H9 (cell line): ENCODE measurements at regions not wholly inside any gene's neighbourhood (a gene's known extent, or its start where the extent isn't known, plus 50 kb on each side); places are given as distances from the start of the nearest gene placed in this dataset.

ENCODE experiments used
- DNase-seq: peaks from one replicate; pipeline ENCODE4 v3.0.0-alpha.2; 2017
- H2AFZ ChIP-seq: one replicate; pipeline ENCODE4 v1.6.1; 2013; ENCODE audit warnings: mild to moderate bottlenecking, low read length, control low read depth, moderate library complexity
- H2AK5ac ChIP-seq: 2 replicates; pipeline ENCODE4 v1.6.1; 2013; ENCODE audit warnings: low read length, control low read depth, mixed read lengths; ENCODE audit not compliant: insufficient read length
- H2BK120ac ChIP-seq: one replicate; pipeline ENCODE4 v1.6.1; 2013; ENCODE audit warnings: low read depth, mild to moderate bottlenecking, low read length, control low read depth, inconsistent platforms; ENCODE audit not compliant: poor library complexity, severe bottlenecking
- H2BK12ac ChIP-seq: 2 replicates; pipeline ENCODE4 v1.6.1; 2013; ENCODE audit warnings: low read length, control low read depth, mixed read lengths, low read depth; ENCODE audit not compliant: insufficient read length
- H2BK15ac ChIP-seq: 2 replicates; pipeline ENCODE4 v1.6.1; 2013; ENCODE audit warnings: low read depth, low read length, control low read depth
- H2BK20ac ChIP-seq: one replicate; pipeline ENCODE4 v1.6.1; 2013; ENCODE audit warnings: low read depth, mild to moderate bottlenecking, low read length, control low read depth, inconsistent platforms; ENCODE audit not compliant: poor library complexity, severe bottlenecking
- H2BK5ac ChIP-seq: 2 replicates; pipeline ENCODE4 v1.6.1; 2013; ENCODE audit warnings: low read length, control low read depth, mixed read lengths; ENCODE audit not compliant: insufficient read length
- H3K14ac ChIP-seq: 2 replicates; pipeline ENCODE4 v1.6.1; 2013; ENCODE audit warnings: low read length, control low read depth; ENCODE audit not compliant: insufficient read depth
- H3K18ac ChIP-seq: 2 replicates; pipeline ENCODE4 v1.6.1; 2013; ENCODE audit warnings: low read depth, mild to moderate bottlenecking, mixed read lengths, low read length, control low read depth; ENCODE audit not compliant: insufficient read length
- H3K23ac ChIP-seq: 2 replicates; pipeline ENCODE4 v1.6.1; 2013; ENCODE audit warnings: low read length, control low read depth, mixed read lengths, low read depth; ENCODE audit not compliant: insufficient read length
- H3K23me2 ChIP-seq: 2 replicates; pipeline ENCODE4 v1.6.1; 2013; ENCODE audit warnings: low read depth, mild to moderate bottlenecking, mixed read lengths, low read length, control low read depth; ENCODE audit not compliant: insufficient read length, poor library complexity, severe bottlenecking
- H3K27ac ChIP-seq: 2 replicates; pipeline ENCODE4 v1.5.1; 2013; ENCODE audit warnings: low read length, control low read depth, mixed read lengths, low read depth; ENCODE audit not compliant: insufficient read length
- H3K27me3 ChIP-seq: 2 replicates; pipeline ENCODE4 v1.6.1; 2013; ENCODE audit warnings: low read length, control low read depth, inconsistent platforms; ENCODE audit not compliant: insufficient read depth
- H3K4ac ChIP-seq: 2 replicates; pipeline ENCODE4 v1.6.1; 2013; ENCODE audit warnings: low read depth, mild to moderate bottlenecking, control low read depth, inconsistent platforms, low read length, moderate library complexity
- H3K4me1 ChIP-seq: 2 replicates; pipeline ENCODE4 v1.6.1; 2013; ENCODE audit warnings: low read length, control low read depth, inconsistent platforms; ENCODE audit not compliant: insufficient read depth
- H3K4me2 ChIP-seq: 2 replicates; pipeline ENCODE4 v1.6.1; 2013; ENCODE audit warnings: low read length, control low read depth, mixed read lengths; ENCODE audit not compliant: insufficient read length, insufficient read depth
- H3K56ac ChIP-seq: 2 replicates; pipeline ENCODE4 v1.6.1; 2013; ENCODE audit warnings: low read depth, mild to moderate bottlenecking, mixed read lengths, low read length, control low read depth; ENCODE audit not compliant: insufficient read length
- H3K79me1 ChIP-seq: 2 replicates; pipeline ENCODE4 v1.6.1; 2013; ENCODE audit warnings: low read depth, mild to moderate bottlenecking, moderate library complexity, low read length, control low read depth, inconsistent platforms; ENCODE audit not compliant: insufficient read depth, poor library complexity, severe bottlenecking
- H3K79me2 ChIP-seq: 2 replicates; pipeline ENCODE4 v1.6.1; 2013; ENCODE audit warnings: low read length, control low read depth, inconsistent platforms; ENCODE audit not compliant: insufficient read depth
- H3K9ac ChIP-seq: 2 replicates; pipeline ENCODE4 v1.6.1; 2013; ENCODE audit warnings: low read length, control low read depth, mixed read lengths; ENCODE audit not compliant: insufficient read length; ENCODE audit errors: extremely low read depth
- H3K9me3 ChIP-seq: one replicate; pipeline ENCODE4 v1.6.1; 2013; ENCODE audit warnings: low read depth, low read length, inconsistent platforms; ENCODE audit not compliant: control insufficient read depth
- H3T11ph ChIP-seq: one replicate; pipeline ENCODE4 v1.6.1; 2013; ENCODE audit warnings: mild to moderate bottlenecking, low read length, control low read depth, inconsistent platforms
- H4K20me1 ChIP-seq: one replicate; pipeline ENCODE4 v1.6.1; 2013; ENCODE audit not compliant: control insufficient read depth, insufficient read length, insufficient read depth
- H4K5ac ChIP-seq: 2 replicates; pipeline ENCODE4 v1.6.1; 2013; ENCODE audit warnings: low read depth, mild to moderate bottlenecking, mixed read lengths, low read length, control low read depth; ENCODE audit not compliant: insufficient read length
- H4K8ac ChIP-seq: replicated peaks from 2 replicates; pipeline ENCODE4 v1.6.1; 2013; ENCODE audit warnings: low read length, control low read depth, mixed read lengths, low read depth; ENCODE audit not compliant: insufficient read length
- H4K91ac ChIP-seq: 2 replicates; pipeline ENCODE4 v1.6.1; 2013; ENCODE audit warnings: low read depth, mild to moderate bottlenecking, moderate library complexity, mixed read lengths, low read length, control low read depth; ENCODE audit not compliant: insufficient read length
- H3K27ac Mint-ChIP-seq, 3 experiments: 2 replicates in 2 of 3; 3 replicates in 1 of 3; pipeline ENCODE4 v1.8.0; 2020 to 2021; ENCODE audit warnings: mixed read lengths in 3 of 3, mild to moderate bottlenecking in 1 of 3, moderate library complexity in 1 of 3
- H3K27me3 Mint-ChIP-seq: 2 replicates; pipeline ENCODE4 v1.8.0; 2021; ENCODE audit warnings: low read depth, mild to moderate bottlenecking, moderate library complexity, mixed read lengths
- H3K36me3 Mint-ChIP-seq, 3 experiments: 2 replicates in 2 of 3; 3 replicates in 1 of 3; pipeline ENCODE4 v1.8.0; 2020 to 2021; ENCODE audit warnings: low read depth in 3 of 3, mixed read lengths in 3 of 3; ENCODE audit not compliant: insufficient read depth in 1 of 3
- H3K4me1 Mint-ChIP-seq, 2 experiments: 2 replicates each; pipeline ENCODE4 v1.8.0; 2020; ENCODE audit warnings: mixed read lengths in 2 of 2
- H3K4me3 Mint-ChIP-seq, 2 experiments: 2 replicates in 1 of 2; 3 replicates in 1 of 2; pipeline ENCODE4 v1.8.0; 2020 to 2021; ENCODE audit warnings: mild to moderate bottlenecking in 2 of 2, mixed read lengths in 2 of 2, moderate library complexity in 1 of 2
- H3K9me3 Mint-ChIP-seq, 2 experiments: 2 replicates in 1 of 2; 3 replicates in 1 of 2; pipeline ENCODE4 v1.8.0; 2020; ENCODE audit warnings: mild to moderate bottlenecking in 2 of 2, mixed read lengths in 2 of 2, moderate library complexity in 1 of 2
- CTCF ChIP-seq: fragments of 200-600 bp; sonication (generic); conservative IDR thresholded peaks from 3 replicates; pipeline ENCODE4 v1.8.0; 2021; ENCODE audit warnings: antibody characterized with exemption, mild to moderate bottlenecking
- WGBS: extraction: QIAGEN DNeasy Blood & Tissue Kit; methylation state at CpG from one replicate; pipeline ENCODE4 v1.1.7; 2013; ENCODE audit warnings: missing lambda C conversion rate, low lambda C conversion rate, mixed read lengths; ENCODE audit not compliant: insufficient read length; ENCODE audit errors: extremely low coverage; 5-methylcytosine and 5-hydroxymethylcytosine counted together

GRCh38 chr6:150767161-150767560 lies 98.3 kb upstream of the MTHFD1L start:
- no peaks in the 10 kb centered on the region for H3K79me2 ChIP-seq
- no peaks in the 10 kb centered on the region; the same call in 1 of the 2 replicates for H3K4me1 ChIP-seq
- H3K23me2 ChIP-seq, result no peaks in the 10 kb centered on the region
- no peaks in the 10 kb centered on the region for H3K79me1 ChIP-seq
- no peak overlapping the region for H4K8ac ChIP-seq
- H3K56ac ChIP-seq, result no peak overlapping the region
- H3K27me3 Mint-ChIP-seq, result no peaks in the 10 kb centered on the region; the same call in 1 of the 2 replicates
- no peak overlapping the region for H3T11ph ChIP-seq
- H4K5ac ChIP-seq, result no peak overlapping the region
- H3K27ac ChIP-seq, result no peak overlapping the region
- no peak overlapping the region for H3K27ac Mint-ChIP-seq
- H3K14ac ChIP-seq, result no peak overlapping the region
- no peak overlapping the region for H3K4ac ChIP-seq
- H3K4me3 Mint-ChIP-seq, result no peak overlapping the region
- no peak overlapping the region for H3K18ac ChIP-seq
- DNase-seq, result no peak
- no peak overlapping the region for H3K9ac ChIP-seq
- no CpG with 5 or more reads among the region's 2 CpGs for WGBS
- H2BK12ac ChIP-seq, result no peak overlapping the region
- TF ChIP-seq CTCF, result no peak
- H3K4me2 ChIP-seq, result no peak overlapping the region
- H3K4me1 Mint-ChIP-seq, result peaks cover 21 to 29% of the 10 kb centered on the region in 2 experiments
- H2AK5ac ChIP-seq, result no peak overlapping the region
- no peaks in the 10 kb centered on the region for H3K36me3 Mint-ChIP-seq
- no peak overlapping the region for H2BK15ac ChIP-seq
- H4K91ac ChIP-seq, result no peak overlapping the region
- H2BK20ac ChIP-seq, result no peak overlapping the region
- H2BK120ac ChIP-seq, result no peak overlapping the region
- H3K27me3 ChIP-seq, result no peaks in the 10 kb centered on the region
- H4K20me1 ChIP-seq, result no peaks in the 10 kb centered on the region
- no peak overlapping the region for H2AFZ ChIP-seq
- H3K9me3 Mint-ChIP-seq, result no peaks in the 10 kb centered on the region
- H3K23ac ChIP-seq, result no peak overlapping the region
- no peak overlapping the region for H2BK5ac ChIP-seq
- no peaks in the 10 kb centered on the region for H3K9me3 ChIP-seq
